Naive thymus-derived CD4-positive, alpha-beta T cell (primary cell): ENCODE measurements at regions not wholly inside any gene's neighbourhood (a gene's known extent, or its start where the extent isn't known, plus 50 kb on each side); places are given as distances from the start of the nearest gene placed in this dataset.

ENCODE experiments used
- ATAC-seq: fragments of 150-1000 bp; cut with Tn5 transposase; 2 replicates; pipeline ENCODE4 v1.10.0; 2021; ENCODE audit warnings: mild to moderate bottlenecking, moderate library complexity
- CTCF ChIA-PET: fragments of 350-600 bp; sonication (Branson Sonifier 250); formaldehyde crosslinking; loops from one replicate; lab custom pipeline; 2021; ENCODE audit warnings: antibody characterized with exemption; lab: Charles Lee
- POLR2A ChIA-PET: fragments of 350-600 bp; sonication (Branson Sonifier 250); formaldehyde crosslinking; loops from one replicate; lab custom pipeline; 2021; ENCODE audit warnings: antibody characterized with exemption, inconsistent platforms; lab: Charles Lee
- DNase-seq, 9 donors: peaks; one replicate each; pipeline versions ENCODE4 v3.0.0 to v3.0.0-alpha.2; 2020 to 2022; ENCODE audit warnings: mixed read lengths in 1 of 9
- H3K27ac ChIP-seq: one replicate; pipeline ENCODE4 v1.7.0; 2013; ENCODE audit warnings: mild to moderate bottlenecking, low read depth, low read length, moderate library complexity
- H3K27me3 ChIP-seq, 2 donors: one replicate each; pipeline ENCODE4 v1.7.0; 2013; ENCODE audit warnings: low read length in 2 of 2, mild to moderate bottlenecking in 2 of 2, moderate library complexity in 2 of 2; ENCODE audit not compliant: control insufficient read depth in 2 of 2, insufficient read depth in 2 of 2
- H3K36me3 ChIP-seq, 3 experiments: 1 replicate in 2 of 3; 2 replicates in 1 of 3; pipeline ENCODE4 v1.7.0; 2013; ENCODE audit warnings: low read length in 3 of 3, mild to moderate bottlenecking in 3 of 3, moderate library complexity in 1 of 3; ENCODE audit not compliant: insufficient read depth in 3 of 3, control insufficient read depth in 2 of 3
- H3K4me1 ChIP-seq, 2 donors: one replicate each; pipeline ENCODE4 v1.7.0; 2013; ENCODE audit warnings: low read length in 2 of 2, mild to moderate bottlenecking in 2 of 2, moderate library complexity in 1 of 2; ENCODE audit not compliant: control insufficient read depth in 2 of 2, insufficient read depth in 2 of 2
- H3K4me3 ChIP-seq: 2 replicates; pipeline ENCODE4 v1.7.0; 2013; ENCODE audit warnings: mild to moderate bottlenecking, low read length
- H3K9me3 ChIP-seq, 3 experiments: 1 replicate in 2 of 3; 2 replicates in 1 of 3; pipeline ENCODE4 v1.7.0; 2013; ENCODE audit warnings: low read length in 3 of 3; ENCODE audit not compliant: control insufficient read depth in 2 of 3
- H3K27ac Mint-ChIP-seq, 9 donors: one replicate each; pipeline ENCODE4 v1.8.0; 2020 to 2022; ENCODE audit warnings: mixed read lengths in 9 of 9, mild to moderate bottlenecking in 8 of 9, moderate library complexity in 5 of 9, inconsistent platforms in 2 of 9
- H3K27me3 Mint-ChIP-seq, 5 donors: one replicate each; pipeline ENCODE4 v1.8.0; 2021 to 2022; ENCODE audit warnings: mixed read lengths in 5 of 5, mild to moderate bottlenecking in 1 of 5
- H3K36me3 Mint-ChIP-seq, 5 donors: one replicate each; pipeline ENCODE4 v1.8.0; 2020 to 2022; ENCODE audit warnings: mixed read lengths in 5 of 5, mild to moderate bottlenecking in 3 of 5, inconsistent platforms in 1 of 5
- H3K4me1 Mint-ChIP-seq, 7 donors: one replicate each; pipeline ENCODE4 v1.8.0; 2020 to 2022; ENCODE audit warnings: mixed read lengths in 7 of 7, mild to moderate bottlenecking in 3 of 7, inconsistent platforms in 1 of 7
- H3K4me3 Mint-ChIP-seq, 10 donors: one replicate each; pipeline ENCODE4 v1.8.0; 2020 to 2022; ENCODE audit warnings: mild to moderate bottlenecking in 10 of 10, mixed read lengths in 10 of 10, moderate library complexity in 6 of 10, inconsistent platforms in 2 of 10
- H3K9me3 Mint-ChIP-seq, 11 donors: one replicate each; pipeline ENCODE4 v1.8.0; 2020 to 2022; ENCODE audit warnings: mixed read lengths in 11 of 11, mild to moderate bottlenecking in 4 of 11, inconsistent platforms in 1 of 11, moderate library complexity in 1 of 11
- intact Hi-C, 2 donors: fragments of 100-400 bp; cut with micrococcal nuclease; formaldehyde crosslinking; loops; one replicate each; pipeline ENCODE4 v1.15.1; 2023

GRCh38 chr18:14916181-14916580 is 168.2 kb downstream of the ANKRD30B start:
- no peak overlapping the region for H3K4me3 ChIP-seq
- no peaks in the 10 kb centered on the region for H3K4me1 ChIP-seq
- ATAC-seq (no peak), DNase-seq (no peak)
- CTCF ChIA-PET, result no interaction called here
- Mint-ChIP-seq H3K36me3 (peaks cover 0 to 4% (median 0%) of the 10 kb centered on the region in 5 donors), H3K4me3 (no peak overlapping the region), H3K27ac (no peak overlapping the region), H3K4me1 (peaks cover 0 to 6% (median 0%) of the 10 kb centered on the region in 7 donors), H3K27me3 (peaks cover 0 to 3% (median 0%) of the 10 kb centered on the region in 5 donors), H3K9me3 (peaks cover 0 to 4% (median 0%) of the 10 kb centered on the region in 11 donors)
- no peaks in the 10 kb centered on the region for H3K27me3 ChIP-seq
- intact Hi-C loops, result no loop called here
- no peaks in the 10 kb centered on the region for H3K9me3 ChIP-seq
- no peak overlapping the region for H3K27ac ChIP-seq
- POLR2A ChIA-PET, result no interaction called here
- H3K36me3 ChIP-seq, result no peaks in the 10 kb centered on the region

GRCh38 chr18:14916851-14917250 is 168.9 kb downstream of the ANKRD30B start:
- DNase-seq, result no peak
- no peaks in the 10 kb centered on the region for H3K4me1 ChIP-seq
- H3K9me3 ChIP-seq, result no peaks in the 10 kb centered on the region
- H3K27ac Mint-ChIP-seq, result no peak overlapping the region
- no peak overlapping the region for H3K27ac ChIP-seq
- intact Hi-C loops, result no loop called here
- CTCF ChIA-PET, result no interaction called here
- no peak overlapping the region for H3K4me3 Mint-ChIP-seq
- H3K36me3 ChIP-seq, result no peaks in the 10 kb centered on the region
- peaks cover 0 to 4% (median 0%) of the 10 kb centered on the region in 5 donors for H3K36me3 Mint-ChIP-seq
- H3K27me3 ChIP-seq, result no peaks in the 10 kb centered on the region
- peaks cover 0 to 4% (median 0%) of the 10 kb centered on the region in 11 donors for H3K9me3 Mint-ChIP-seq
- peaks cover 0 to 3% (median 0%) of the 10 kb centered on the region in 5 donors for H3K27me3 Mint-ChIP-seq
- H3K4me3 ChIP-seq, result no peak overlapping the region
- no peak for ATAC-seq
- POLR2A ChIA-PET, result no interaction called here
- peaks cover 0 to 6% (median 0%) of the 10 kb centered on the region in 7 donors for H3K4me1 Mint-ChIP-seq

- ChIA-PET POLR2A (no interaction called here), CTCF (no interaction called here)
- no peak overlapping the region for H3K4me3 Mint-ChIP-seq
- no peak for ATAC-seq
- Histone ChIP-seq H3K4me3 (no peak overlapping the region), H3K9me3 (no peaks in the 10 kb centered on the region), H3K27me3 (no peaks in the 10 kb centered on the region), H3K36me3 (no peaks in the 10 kb centered on the region), H3K27ac (no peak overlapping the region), H3K4me1 (no peaks in the 10 kb centered on the region)
- H3K36me3 Mint-ChIP-seq, result peaks cover 0 to 4% (median 0%) of the 10 kb centered on the region in 5 donors
- intact Hi-C loops, result no loop called here
- DNase-seq, result no peak
- peaks cover 0 to 6% (median 0%) of the 10 kb centered on the region in 7 donors for H3K4me1 Mint-ChIP-seq
- H3K27ac Mint-ChIP-seq, result no peak overlapping the region
- peaks cover 0 to 3% (median 0%) of the 10 kb centered on the region in 11 donors for H3K9me3 Mint-ChIP-seq
- H3K27me3 Mint-ChIP-seq, result peaks cover 0 to 3% (median 0%) of the 10 kb centered on the region in 5 donors
Measured at GRCh38 chr18:14917311-14917710, 169.3 kb downstream of the ANKRD30B start.

- Mint-ChIP-seq H3K36me3 (peaks cover 0 to 4% (median 0%) of the 10 kb centered on the region in 5 donors), H3K27ac (no peak overlapping the region), H3K4me3 (no peak overlapping the region), H3K9me3 (peaks cover 0 to 2% (median 0%) of the 10 kb centered on the region in 11 donors), H3K27me3 (peaks cover 0 to 3% (median 0%) of the 10 kb centered on the region in 5 donors), H3K4me1 (peaks cover 0 to 6% (median 0%) of the 10 kb centered on the region in 7 donors)
- DNase-seq (no peak), ATAC-seq (no peak)
- Histone ChIP-seq H3K4me1 (no peaks in the 10 kb centered on the region), H3K4me3 (no peak overlapping the region), H3K9me3 (no peaks in the 10 kb centered on the region), H3K36me3 (no peaks in the 10 kb centered on the region), H3K27me3 (no peaks in the 10 kb centered on the region), H3K27ac (no peak overlapping the region)
- intact Hi-C loops, result no loop called here
- CTCF ChIA-PET, result no interaction called here
- POLR2A ChIA-PET, result no interaction called here
Measured at GRCh38 chr18:14919666-14920065, 171.7 kb downstream of the ANKRD30B start.

- Mint-ChIP-seq H3K36me3 (peaks cover 0 to 4% (median 0%) of the 10 kb centered on the region in 5 donors), H3K9me3 (peaks cover 0 to 1% (median 0%) of the 10 kb centered on the region in 11 donors), H3K4me1 (peaks cover 0 to 15% (median 5%) of the 10 kb centered on the region in 7 donors), H3K27ac (no peak overlapping the region), H3K4me3 (no peak overlapping the region), H3K27me3 (peaks cover 0 to 3% (median 0%) of the 10 kb centered on the region in 5 donors)
- H3K4me1 ChIP-seq, result no peaks in the 10 kb centered on the region
- ATAC-seq, result no peak
- intact Hi-C loops, result no loop called here
- no peak overlapping the region for H3K4me3 ChIP-seq
- no peaks in the 10 kb centered on the region for H3K36me3 ChIP-seq
- ChIA-PET POLR2A (no interaction called here), CTCF (no interaction called here)
- no peaks in the 10 kb centered on the region for H3K27me3 ChIP-seq
- no peak for DNase-seq
- no peak overlapping the region for H3K27ac ChIP-seq
- no peaks in the 10 kb centered on the region for H3K9me3 ChIP-seq
Measured at GRCh38 chr18:14921031-14921430, 173.1 kb downstream of the ANKRD30B start.

DNA sequence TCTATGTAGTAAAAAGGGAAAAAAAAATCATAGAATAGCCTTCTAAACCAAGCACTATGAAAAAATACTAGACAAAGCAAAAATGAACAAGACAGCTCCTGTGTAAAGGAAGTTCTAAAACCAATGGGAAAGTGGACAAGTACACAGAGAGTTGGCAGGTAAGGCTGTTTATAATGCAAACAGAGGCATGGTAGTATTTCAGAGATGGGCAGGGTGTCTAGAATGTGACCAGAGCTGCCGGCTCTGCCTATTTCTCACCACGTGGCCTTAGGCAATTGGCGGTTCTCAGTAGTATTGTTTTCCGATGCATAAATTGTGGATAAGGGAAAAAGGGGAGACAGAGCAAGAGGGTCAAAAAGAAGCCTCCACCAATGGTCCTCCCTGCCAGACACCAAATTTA is 173.6 kb downstream of the ANKRD30B start:
- intact Hi-C loops, result no loop called here
- peaks cover 0 to 15% (median 5%) of the 10 kb centered on the region in 7 donors for H3K4me1 Mint-ChIP-seq
- peaks cover 0 to 3% (median 0%) of the 10 kb centered on the region in 5 donors for H3K27me3 Mint-ChIP-seq
- H3K4me3 Mint-ChIP-seq, result no peak overlapping the region
- ChIA-PET CTCF (no interaction called here), POLR2A (no interaction called here)
- Histone ChIP-seq H3K9me3 (no peaks in the 10 kb centered on the region), H3K4me1 (no peaks in the 10 kb centered on the region), H3K27ac (no peak overlapping the region), H3K4me3 (no peak overlapping the region), H3K36me3 (no peaks in the 10 kb centered on the region), H3K27me3 (no peaks in the 10 kb centered on the region)
- peaks cover 0 to 4% (median 0%) of the 10 kb centered on the region in 5 donors for H3K36me3 Mint-ChIP-seq
- no peak for DNase-seq
- H3K9me3 Mint-ChIP-seq, result peaks cover 0 to 1% (median 0%) of the 10 kb centered on the region in 11 donors
- ATAC-seq, result no peak
- no peak overlapping the region for H3K27ac Mint-ChIP-seq

- Mint-ChIP-seq H3K4me1 (peaks cover 0 to 15% (median 5%) of the 10 kb centered on the region in 7 donors), H3K36me3 (peaks cover 0 to 3% (median 0%) of the 10 kb centered on the region in 5 donors), H3K27me3 (peaks cover 0 to 2% (median 0%) of the 10 kb centered on the region in 5 donors), H3K27ac (no peak overlapping the region), H3K9me3 (peaks cover 0 to 1% (median 0%) of the 10 kb centered on the region in 11 donors), H3K4me3 (no peak overlapping the region)
- Histone ChIP-seq H3K9me3 (no peaks in the 10 kb centered on the region), H3K27ac (no peak overlapping the region), H3K27me3 (no peaks in the 10 kb centered on the region), H3K4me1 (no peaks in the 10 kb centered on the region), H3K4me3 (no peak overlapping the region), H3K36me3 (no peaks in the 10 kb centered on the region)
- CTCF ChIA-PET, result no interaction called here
- no peak for DNase-seq
- POLR2A ChIA-PET, result no interaction called here
- intact Hi-C loops, result no loop called here
- ATAC-seq, result no peak
Measured at GRCh38 chr18:14922031-14922430, 174.1 kb downstream of the ANKRD30B start.
